B cell (primary cell): ENCODE measurements at regions not wholly inside any gene's neighbourhood (a gene's known extent, or its start where the extent isn't known, plus 50 kb on each side); places are given as distances from the start of the nearest gene placed in this dataset.

ENCODE experiments used
- ATAC-seq: fragments of 200-7000 bp; cut with Tn5 transposase; one replicate; pipeline ENCODE4 v1.10.0; 2021; ENCODE audit warnings: low read depth, mild to moderate bottlenecking, moderate number of reproducible peaks, moderate library complexity
- CTCF ChIA-PET: fragments of 350-600 bp; sonication (Branson Sonifier 250); formaldehyde crosslinking; loops from one replicate; lab custom pipeline; 2021; ENCODE audit warnings: antibody characterized with exemption, inconsistent platforms; lab: Charles Lee
- POLR2A ChIA-PET: fragments of 350-600 bp; sonication (Branson Sonifier 250); formaldehyde crosslinking; loops from one replicate; lab custom pipeline; 2021; ENCODE audit warnings: antibody characterized with exemption; lab: Charles Lee
- DNase-seq: peaks from one replicate; pipeline ENCODE4 v3.0.0; 2013
- H2AFZ ChIP-seq: 2 replicates; pipeline ENCODE4 v1.6.1; 2012; ENCODE audit warnings: mild to moderate bottlenecking, low read depth, low read length; ENCODE audit not compliant: insufficient read depth, poor library complexity, severe bottlenecking
- H3K27ac ChIP-seq, 2 donors: 1 replicate in 1 of 2; 2 replicates in 1 of 2; pipeline ENCODE4 v1.5.1; 2012 to 2013; ENCODE audit warnings: low read length in 2 of 2, mild to moderate bottlenecking in 2 of 2, moderate library complexity in 1 of 2
- H3K27me3 ChIP-seq, 4 experiments: fragments of 200-600 bp in 1 of 4; sonication (generic) in 1 of 4; replicated peaks in 1 of 4; 1 replicate in 2 of 4; 2 replicates in 2 of 4; pipeline versions ENCODE4 v1.6.1 to v1.7.0; 2013 to 2016; ENCODE audit warnings: low read length in 3 of 4, mild to moderate bottlenecking in 2 of 4, mixed read lengths in 1 of 4, moderate library complexity in 1 of 4; ENCODE audit not compliant: insufficient read depth in 4 of 4, control insufficient read depth in 3 of 4; ENCODE audit errors: control extremely low read depth in 1 of 4
- H3K36me3 ChIP-seq, 2 experiments: replicated peaks in 1 of 2; 1 replicate in 1 of 2; 2 replicates in 1 of 2; pipeline versions ENCODE4 v1.6.1 to v1.7.1; 2013; ENCODE audit warnings: low read length in 1 of 2; ENCODE audit not compliant: insufficient read depth in 2 of 2, control insufficient read depth in 1 of 2; ENCODE audit errors: control extremely low read depth in 1 of 2, extremely low read depth in 1 of 2
- H3K4me1 ChIP-seq, 2 donors: fragments of 200-600 bp in 1 of 2; sonication (generic) in 1 of 2; 1 replicate in 1 of 2; 2 replicates in 1 of 2; pipeline versions ENCODE4 v1.5.1 to v1.6.1; 2013 to 2017; ENCODE audit warnings: low read length in 2 of 2; ENCODE audit not compliant: control insufficient read depth in 2 of 2, insufficient read depth in 2 of 2
- H3K4me2 ChIP-seq: replicated peaks from 2 replicates; pipeline ENCODE3; 2012; ENCODE audit warnings: mild to moderate bottlenecking, low read depth, low read length; ENCODE audit not compliant: poor library complexity, severe bottlenecking
- H3K4me3 ChIP-seq, 5 experiments: fragments of 200-600 bp in 1 of 5; sonication (generic) in 1 of 5; 1 replicate in 3 of 5; 2 replicates in 2 of 5; pipeline versions ENCODE4 v1.5.1 to v1.7.0; 2011 to 2016; ENCODE audit warnings: low read length in 4 of 5, mild to moderate bottlenecking in 4 of 5, low read depth in 2 of 5, control low read depth in 1 of 5, moderate library complexity in 1 of 5; ENCODE audit not compliant: insufficient read depth in 1 of 5; ENCODE audit errors: control extremely low read depth in 1 of 5, extremely low read depth in 1 of 5
- H3K79me2 ChIP-seq: fragments of 200-600 bp; sonication (generic); one replicate; pipeline ENCODE4 v1.6.0; 2016; ENCODE audit warnings: low read length; ENCODE audit not compliant: control insufficient read depth, insufficient read depth
- H3K9ac ChIP-seq: fragments of 200-600 bp; sonication (generic); 2 replicates; pipeline ENCODE4 v1.6.1; 2017; ENCODE audit warnings: mild to moderate bottlenecking, low read length, moderate library complexity
- H3K9me3 ChIP-seq, 3 donors: one replicate each; pipeline versions ENCODE4 v1.6.1 to v1.7.1; 2013; ENCODE audit warnings: low read length in 2 of 3; ENCODE audit not compliant: control insufficient read depth in 2 of 3, insufficient read depth in 1 of 3; ENCODE audit errors: control extremely low read depth in 1 of 3
- H4K20me1 ChIP-seq: 2 replicates; pipeline ENCODE4 v1.6.0; 2012; ENCODE audit warnings: mild to moderate bottlenecking, low read length; ENCODE audit not compliant: insufficient read depth, control insufficient read depth, poor library complexity, severe bottlenecking
- H3K27ac Mint-ChIP-seq: one replicate; pipeline ENCODE4 v1.8.0; 2021; ENCODE audit warnings: mixed read lengths
- H3K27me3 Mint-ChIP-seq: one replicate; pipeline ENCODE4 v1.8.0; 2021; ENCODE audit warnings: mixed read lengths
- H3K4me1 Mint-ChIP-seq: one replicate; pipeline ENCODE4 v1.8.0; 2021; ENCODE audit warnings: mixed read lengths
- H3K4me3 Mint-ChIP-seq: one replicate; pipeline ENCODE4 v1.8.0; 2021; ENCODE audit warnings: mixed read lengths
- H3K9me3 Mint-ChIP-seq: one replicate; pipeline ENCODE4 v1.8.0; 2022; ENCODE audit warnings: mixed read lengths; ENCODE audit not compliant: insufficient read depth
- EZH2 ChIP-seq: IDR thresholded peaks from 2 replicates; pipeline ENCODE4 v1.6.1; 2012; ENCODE audit warnings: borderline replicate concordance, low read depth, mild to moderate bottlenecking, moderate library complexity, low read length; ENCODE audit not compliant: insufficient read depth, poor library complexity, severe bottlenecking
- WGBS: methylation state at CpG from one replicate; pipeline ENCODE4 v1.1.5; 2013; ENCODE audit warnings: missing lambda C conversion rate; ENCODE audit not compliant: insufficient coverage; 5-methylcytosine and 5-hydroxymethylcytosine counted together
- intact Hi-C: fragments of 100-400 bp; cut with micrococcal nuclease; formaldehyde crosslinking; loops from one replicate; pipeline ENCODE4 v1.10.0; 2022
- TF ChIP-seq, protein P1 (sequence below): fragments of 200-600 bp; IDR thresholded peaks from one replicate; pipeline ENCODE4 v1.8.0; 2022; ENCODE audit warnings: antibody characterized with exemption, mild to moderate bottlenecking

DNA sequence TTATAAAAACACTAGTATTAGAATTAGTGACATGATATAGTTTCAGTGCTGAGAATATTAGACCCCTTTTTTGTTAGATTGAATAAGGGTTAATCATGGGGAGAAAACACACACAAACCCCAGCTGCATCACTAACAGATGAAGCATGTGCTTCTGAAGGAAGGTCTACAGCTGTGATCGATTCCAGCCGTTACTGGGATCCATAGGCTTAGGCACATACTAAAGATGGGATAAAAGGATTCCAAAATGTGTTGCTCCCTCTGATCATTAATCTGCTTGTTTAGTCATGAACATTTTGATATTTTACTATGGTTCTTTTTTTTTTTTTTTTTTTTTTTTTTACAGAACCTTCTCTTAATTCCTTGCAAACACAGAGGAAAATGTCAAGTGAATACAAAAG is 1591.3 kb downstream of the EFNB2 start:
- Histone ChIP-seq H3K27ac (no peak overlapping the region), H3K9me3 (no peaks in the 10 kb centered on the region), H3K4me3 (no peak overlapping the region), H3K79me2 (no peaks in the 10 kb centered on the region), H2AFZ (no peak overlapping the region), H3K36me3 (no peaks in the 10 kb centered on the region), H3K27me3 (no peaks in the 10 kb centered on the region), H3K4me2 (no peak overlapping the region), H3K9ac (no peak overlapping the region), H4K20me1 (no peaks in the 10 kb centered on the region), H3K4me1 (no peaks in the 10 kb centered on the region)
- no peaks in the 10 kb centered on the region for H3K4me1 Mint-ChIP-seq
- intact Hi-C loops: no loop called here
- H3K27me3 Mint-ChIP-seq: no peaks in the 10 kb centered on the region
- H3K27ac Mint-ChIP-seq: no peak overlapping the region
- H3K4me3 Mint-ChIP-seq: no peak overlapping the region
- WGBS: no CpG with 5 or more reads among the region's 2 CpGs
- DNase-seq (no peak), ATAC-seq (no peak)
- CTCF ChIA-PET: no interaction called here
- POLR2A ChIA-PET: no interaction called here
- TF ChIP-seq EZH2: no peak
- TF ChIP-seq, protein P1, sequence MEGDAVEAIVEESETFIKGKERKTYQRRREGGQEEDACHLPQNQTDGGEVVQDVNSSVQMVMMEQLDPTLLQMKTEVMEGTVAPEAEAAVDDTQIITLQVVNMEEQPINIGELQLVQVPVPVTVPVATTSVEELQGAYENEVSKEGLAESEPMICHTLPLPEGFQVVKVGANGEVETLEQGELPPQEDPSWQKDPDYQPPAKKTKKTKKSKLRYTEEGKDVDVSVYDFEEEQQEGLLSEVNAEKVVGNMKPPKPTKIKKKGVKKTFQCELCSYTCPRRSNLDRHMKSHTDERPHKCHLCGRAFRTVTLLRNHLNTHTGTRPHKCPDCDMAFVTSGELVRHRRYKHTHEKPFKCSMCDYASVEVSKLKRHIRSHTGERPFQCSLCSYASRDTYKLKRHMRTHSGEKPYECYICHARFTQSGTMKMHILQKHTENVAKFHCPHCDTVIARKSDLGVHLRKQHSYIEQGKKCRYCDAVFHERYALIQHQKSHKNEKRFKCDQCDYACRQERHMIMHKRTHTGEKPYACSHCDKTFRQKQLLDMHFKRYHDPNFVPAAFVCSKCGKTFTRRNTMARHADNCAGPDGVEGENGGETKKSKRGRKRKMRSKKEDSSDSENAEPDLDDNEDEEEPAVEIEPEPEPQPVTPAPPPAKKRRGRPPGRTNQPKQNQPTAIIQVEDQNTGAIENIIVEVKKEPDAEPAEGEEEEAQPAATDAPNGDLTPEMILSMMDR: no peak
- H3K9me3 Mint-ChIP-seq: no peaks in the 10 kb centered on the region

DNA sequence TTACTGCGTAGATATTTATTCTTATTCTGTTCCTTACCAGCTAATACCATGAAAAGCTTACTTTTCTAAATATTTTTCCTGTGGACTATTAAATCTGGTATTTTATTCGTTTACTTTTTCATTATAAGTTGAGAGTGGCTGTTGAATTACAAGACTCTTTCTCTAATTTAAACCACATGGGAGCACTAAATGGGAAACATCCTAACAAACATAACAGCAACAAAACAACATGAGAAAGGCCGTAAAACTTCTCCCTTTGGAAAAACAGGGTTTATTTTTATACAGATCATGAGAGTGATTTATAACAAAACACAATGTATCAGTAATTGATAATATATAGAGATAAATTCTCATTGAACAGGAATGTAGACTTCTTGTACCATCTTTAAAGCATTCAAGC is 1592.1 kb downstream of the EFNB2 start:
- no peak overlapping the region for H3K4me3 ChIP-seq
- WGBS: no CpG with 5 or more reads among the region's 3 CpGs
- ChIA-PET POLR2A (no interaction called here), CTCF (no interaction called here)
- H3K9me3 ChIP-seq: no peaks in the 10 kb centered on the region
- no peak for ATAC-seq
- H3K79me2 ChIP-seq: no peaks in the 10 kb centered on the region
- no peak overlapping the region for H3K9ac ChIP-seq
- Mint-ChIP-seq H3K27ac (no peak overlapping the region), H3K4me3 (no peak overlapping the region), H3K9me3 (no peaks in the 10 kb centered on the region), H3K27me3 (no peaks in the 10 kb centered on the region), H3K4me1 (no peaks in the 10 kb centered on the region)
- no peak overlapping the region for H2AFZ ChIP-seq
- no peaks in the 10 kb centered on the region for H4K20me1 ChIP-seq
- DNase-seq: no peak
- H3K27ac ChIP-seq: no peak overlapping the region
- intact Hi-C loops: no loop called here
- H3K27me3 ChIP-seq: no peaks in the 10 kb centered on the region
- H3K4me2 ChIP-seq: no peak overlapping the region
- TF ChIP-seq, protein P1: no peak
- TF ChIP-seq EZH2: no peak
- H3K4me1 ChIP-seq: no peaks in the 10 kb centered on the region
- H3K36me3 ChIP-seq: no peaks in the 10 kb centered on the region
